ENCODE measurements at regions not wholly inside any gene's neighbourhood (a gene's known extent, or its start where the extent isn't known, plus 50 kb on each side); places are given as distances from the start of the nearest gene placed in this dataset.

DNA sequence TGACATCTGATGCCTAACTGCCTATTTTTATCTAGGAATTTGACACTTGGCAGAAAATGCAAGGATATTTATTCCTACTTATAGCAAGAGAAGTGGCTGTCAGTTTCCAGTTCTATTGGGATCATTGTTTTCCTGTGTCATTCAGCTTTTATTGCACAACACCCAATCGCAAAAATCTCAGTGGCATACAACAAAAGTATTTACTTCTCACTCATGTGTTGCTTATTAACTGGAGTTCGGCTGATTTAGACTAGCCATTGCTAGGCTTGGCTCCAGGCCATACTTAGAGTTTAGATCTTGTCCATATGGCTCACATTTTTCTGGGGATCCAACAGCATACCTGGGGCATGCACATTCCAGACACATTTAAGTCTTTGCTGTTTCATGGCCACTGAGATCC, 218.6 kb upstream of the SYT1 start:
- H3K36me3 Mint-ChIP-seq (ENCODE audit: unreplicated experiment) = no peaks in the 10 kb centered on the region
- no peaks in the 10 kb centered on the region for H3K9me3 Mint-ChIP-seq (ENCODE audit: unreplicated experiment)
- H3K4me3 Mint-ChIP-seq (ENCODE audit: unreplicated experiment) = no peak overlapping the region
- DNase-seq (ENCODE audit: extremely low spot score, unreplicated experiment) = no peak
- no peak overlapping the region for H3K27ac Mint-ChIP-seq (ENCODE audit: unreplicated experiment)
- H3K27me3 Mint-ChIP-seq (ENCODE audit: unreplicated experiment) = peaks cover 18% of the 10 kb centered on the region
- TF ChIP-seq, protein P1, sequence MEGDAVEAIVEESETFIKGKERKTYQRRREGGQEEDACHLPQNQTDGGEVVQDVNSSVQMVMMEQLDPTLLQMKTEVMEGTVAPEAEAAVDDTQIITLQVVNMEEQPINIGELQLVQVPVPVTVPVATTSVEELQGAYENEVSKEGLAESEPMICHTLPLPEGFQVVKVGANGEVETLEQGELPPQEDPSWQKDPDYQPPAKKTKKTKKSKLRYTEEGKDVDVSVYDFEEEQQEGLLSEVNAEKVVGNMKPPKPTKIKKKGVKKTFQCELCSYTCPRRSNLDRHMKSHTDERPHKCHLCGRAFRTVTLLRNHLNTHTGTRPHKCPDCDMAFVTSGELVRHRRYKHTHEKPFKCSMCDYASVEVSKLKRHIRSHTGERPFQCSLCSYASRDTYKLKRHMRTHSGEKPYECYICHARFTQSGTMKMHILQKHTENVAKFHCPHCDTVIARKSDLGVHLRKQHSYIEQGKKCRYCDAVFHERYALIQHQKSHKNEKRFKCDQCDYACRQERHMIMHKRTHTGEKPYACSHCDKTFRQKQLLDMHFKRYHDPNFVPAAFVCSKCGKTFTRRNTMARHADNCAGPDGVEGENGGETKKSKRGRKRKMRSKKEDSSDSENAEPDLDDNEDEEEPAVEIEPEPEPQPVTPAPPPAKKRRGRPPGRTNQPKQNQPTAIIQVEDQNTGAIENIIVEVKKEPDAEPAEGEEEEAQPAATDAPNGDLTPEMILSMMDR (IDR thresholded peaks at IDR 0.05) = no peak
- H3K4me1 Mint-ChIP-seq (ENCODE audit: unreplicated experiment) = no peaks in the 10 kb centered on the region

GRCh38 chr12:78651755-78652154, 212.8 kb upstream of the SYT1 start:
- peaks cover 23% of the 10 kb centered on the region for H3K27me3 Mint-ChIP-seq (ENCODE audit: unreplicated experiment)
- H3K27ac Mint-ChIP-seq (ENCODE audit: unreplicated experiment) = no peak overlapping the region
- H3K36me3 Mint-ChIP-seq (ENCODE audit: unreplicated experiment) = no peaks in the 10 kb centered on the region
- no peaks in the 10 kb centered on the region for H3K4me1 Mint-ChIP-seq (ENCODE audit: unreplicated experiment)
- H3K9me3 Mint-ChIP-seq (ENCODE audit: unreplicated experiment) = no peaks in the 10 kb centered on the region
- TF ChIP-seq, protein P1 (IDR thresholded peaks at IDR 0.05) = no peak
- DNase-seq (ENCODE audit: extremely low spot score, unreplicated experiment) = no peak
- H3K4me3 Mint-ChIP-seq (ENCODE audit: unreplicated experiment) = no peak overlapping the region

DNA sequence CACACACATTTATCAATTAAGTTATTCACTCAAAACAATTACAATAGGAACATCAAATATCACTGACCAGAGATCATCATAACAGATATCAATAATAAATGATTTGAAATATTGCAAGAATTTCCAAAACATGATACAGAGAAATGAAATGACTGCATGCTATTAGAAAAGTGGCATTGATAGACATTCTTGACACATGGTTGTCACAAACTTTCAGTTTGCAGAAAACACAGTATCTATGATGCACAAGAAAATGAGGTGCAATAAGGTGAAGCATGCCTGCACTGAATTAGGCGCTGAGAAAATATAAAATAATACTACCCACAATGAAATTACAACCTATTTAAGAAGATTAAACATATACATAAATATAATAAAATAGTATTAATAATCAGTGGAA, 198.0 kb upstream of the SYT1 start:
- DNase-seq (ENCODE audit: extremely low spot score, unreplicated experiment) = no peak
- peaks cover 4% of the 10 kb centered on the region for H3K4me1 Mint-ChIP-seq (ENCODE audit: unreplicated experiment)
- TF ChIP-seq, protein P1 (IDR thresholded peaks at IDR 0.05) = no peak
- no peak overlapping the region for H3K4me3 Mint-ChIP-seq (ENCODE audit: unreplicated experiment)
- no peaks in the 10 kb centered on the region for H3K9me3 Mint-ChIP-seq (ENCODE audit: unreplicated experiment)
- no peaks in the 10 kb centered on the region for H3K36me3 Mint-ChIP-seq (ENCODE audit: unreplicated experiment)
- peaks cover 31% of the 10 kb centered on the region for H3K27me3 Mint-ChIP-seq (ENCODE audit: unreplicated experiment)
- H3K27ac Mint-ChIP-seq (ENCODE audit: unreplicated experiment) = no peak overlapping the region

DNA sequence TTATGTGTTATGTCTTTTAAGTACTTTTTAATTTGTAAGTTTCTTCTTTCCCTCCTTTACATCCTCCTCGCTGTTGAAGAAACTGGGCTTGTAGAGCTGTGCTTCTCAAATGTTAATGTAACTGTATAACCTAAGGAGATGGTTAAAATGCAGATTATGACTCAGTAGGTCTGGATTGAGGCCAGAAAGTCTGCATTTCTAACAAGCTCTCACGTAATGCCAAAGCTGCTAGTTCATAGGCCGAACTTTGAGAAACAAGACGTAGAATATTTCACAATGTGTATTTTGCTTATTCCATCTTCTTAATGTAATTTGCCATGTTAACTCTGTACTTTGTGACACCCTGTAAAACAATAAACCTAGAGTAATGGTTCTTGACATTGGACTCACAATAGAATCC, 193.3 kb upstream of the SYT1 start:
- H3K36me3 Mint-ChIP-seq (ENCODE audit: unreplicated experiment) = no peaks in the 10 kb centered on the region
- no peak for DNase-seq (ENCODE audit: extremely low spot score, unreplicated experiment)
- no peaks in the 10 kb centered on the region for H3K9me3 Mint-ChIP-seq (ENCODE audit: unreplicated experiment)
- no peak overlapping the region for H3K4me3 Mint-ChIP-seq (ENCODE audit: unreplicated experiment)
- TF ChIP-seq, protein P1 (IDR thresholded peaks at IDR 0.05) = no peak
- peaks cover 4% of the 10 kb centered on the region for H3K4me1 Mint-ChIP-seq (ENCODE audit: unreplicated experiment)
- peaks cover 17% of the 10 kb centered on the region for H3K27me3 Mint-ChIP-seq (ENCODE audit: unreplicated experiment)
- H3K27ac Mint-ChIP-seq (ENCODE audit: unreplicated experiment) = no peak overlapping the region

GRCh38 chr12:78672033-78672432, 192.5 kb upstream of the SYT1 start:
- TF ChIP-seq, protein P1 (IDR thresholded peaks at IDR 0.05) = no peak
- Mint-ChIP-seq H3K4me3 (ENCODE audit: unreplicated experiment) (no peak overlapping the region), H3K4me1 (ENCODE audit: unreplicated experiment) (peaks cover 4% of the 10 kb centered on the region), H3K36me3 (ENCODE audit: unreplicated experiment) (no peaks in the 10 kb centered on the region), H3K9me3 (ENCODE audit: unreplicated experiment) (no peaks in the 10 kb centered on the region), H3K27ac (ENCODE audit: unreplicated experiment) (no peak overlapping the region), H3K27me3 (ENCODE audit: unreplicated experiment) (peaks cover 13% of the 10 kb centered on the region)
- no peak for DNase-seq (ENCODE audit: extremely low spot score, unreplicated experiment)

Measured in osteocyte (in vitro differentiated cells).